ENCODE measurements at regions not wholly inside any gene's neighbourhood (a gene's known extent, or its start where the extent isn't known, plus 50 kb on each side); places are given as distances from the start of the nearest gene placed in this dataset.

DNA sequence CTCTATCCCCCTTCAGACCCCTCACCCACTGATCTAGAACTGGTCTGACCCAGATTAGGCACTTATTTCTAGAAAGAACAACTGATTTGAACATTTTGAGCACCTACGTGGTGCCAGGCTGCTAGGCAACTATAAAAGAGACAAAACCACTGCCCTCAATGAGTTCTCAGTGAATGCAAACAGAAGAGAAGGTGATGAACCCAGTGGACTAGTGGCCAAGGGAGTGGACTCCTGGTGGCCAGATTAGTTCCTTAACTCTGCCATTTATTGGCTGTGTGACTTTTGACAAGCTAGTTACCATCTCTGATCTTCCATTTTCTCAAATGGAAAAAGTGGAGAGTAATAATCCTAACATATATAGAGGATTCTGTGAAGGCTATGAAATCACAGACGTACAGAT lies 259.1 kb upstream of the SALL1 start:
- Histone ChIP-seq H3K9me3 (no peaks in the 10 kb centered on the region), H3K27ac (no peak overlapping the region), H3K4me3 (no peak overlapping the region), H3K4me1 (no peaks in the 10 kb centered on the region), H3K36me3 (no peaks in the 10 kb centered on the region), H3K27me3 (peaks cover 0 to 11% of the 10 kb centered on the region in 2 donors)
- no peak for DNase-seq (ENCODE audit: low spot score in 2 of 2)
- TF ChIP-seq POLR2A (IDR thresholded peaks at IDR 0.05) (no peak), POLR2AphosphoS5 (IDR thresholded peaks at IDR 0.05) (no peak)
- TF ChIP-seq, protein P1, sequence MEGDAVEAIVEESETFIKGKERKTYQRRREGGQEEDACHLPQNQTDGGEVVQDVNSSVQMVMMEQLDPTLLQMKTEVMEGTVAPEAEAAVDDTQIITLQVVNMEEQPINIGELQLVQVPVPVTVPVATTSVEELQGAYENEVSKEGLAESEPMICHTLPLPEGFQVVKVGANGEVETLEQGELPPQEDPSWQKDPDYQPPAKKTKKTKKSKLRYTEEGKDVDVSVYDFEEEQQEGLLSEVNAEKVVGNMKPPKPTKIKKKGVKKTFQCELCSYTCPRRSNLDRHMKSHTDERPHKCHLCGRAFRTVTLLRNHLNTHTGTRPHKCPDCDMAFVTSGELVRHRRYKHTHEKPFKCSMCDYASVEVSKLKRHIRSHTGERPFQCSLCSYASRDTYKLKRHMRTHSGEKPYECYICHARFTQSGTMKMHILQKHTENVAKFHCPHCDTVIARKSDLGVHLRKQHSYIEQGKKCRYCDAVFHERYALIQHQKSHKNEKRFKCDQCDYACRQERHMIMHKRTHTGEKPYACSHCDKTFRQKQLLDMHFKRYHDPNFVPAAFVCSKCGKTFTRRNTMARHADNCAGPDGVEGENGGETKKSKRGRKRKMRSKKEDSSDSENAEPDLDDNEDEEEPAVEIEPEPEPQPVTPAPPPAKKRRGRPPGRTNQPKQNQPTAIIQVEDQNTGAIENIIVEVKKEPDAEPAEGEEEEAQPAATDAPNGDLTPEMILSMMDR (IDR thresholded peaks at IDR 0.05), result no peak
- intact Hi-C loops (cut with DNase I; ENCODE audit: low total_unique reads), result no loop called here

DNA sequence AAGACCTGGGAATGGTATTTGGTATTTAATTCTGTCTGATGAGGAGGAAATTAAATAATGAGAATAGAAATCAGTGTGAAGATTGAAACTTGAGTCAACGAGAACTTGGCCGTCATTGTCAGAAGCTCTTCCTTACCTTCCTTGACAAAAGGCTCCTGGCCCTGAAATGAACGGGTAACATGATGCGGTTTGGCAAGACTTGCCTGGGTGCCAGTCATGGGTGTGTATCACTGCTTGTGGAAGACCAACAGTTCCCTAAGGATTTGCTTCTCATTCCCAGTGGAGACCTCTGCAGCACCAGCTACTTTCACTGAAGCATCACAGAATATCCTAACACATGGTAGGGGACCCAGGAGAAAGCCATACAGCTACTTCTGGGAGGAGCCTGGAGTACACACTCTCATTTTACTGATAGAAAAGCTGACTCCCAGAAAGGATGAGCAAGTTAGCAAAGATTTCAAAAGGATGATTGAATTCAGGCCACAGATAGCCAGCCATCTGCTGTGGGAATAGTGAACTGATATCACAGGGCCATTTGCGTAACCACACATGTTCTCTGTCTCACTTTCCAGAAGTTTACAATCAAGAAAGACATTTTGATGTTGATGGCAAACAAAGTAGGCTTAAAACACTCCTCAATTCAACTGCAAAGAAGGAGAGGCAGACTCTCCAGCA lies 258.1 kb upstream of the SALL1 start:
- Histone ChIP-seq H3K27ac (no peak overlapping the region), H3K4me1 (no peaks in the 10 kb centered on the region), H3K9me3 (no peaks in the 10 kb centered on the region), H3K36me3 (no peaks in the 10 kb centered on the region), H3K4me3 (no peak overlapping the region), H3K27me3 (peaks cover 0 to 7% of the 10 kb centered on the region in 2 donors)
- DNase-seq (ENCODE audit: low spot score in 2 of 2), result no peak
- no peak for TF ChIP-seq POLR2A (IDR thresholded peaks at IDR 0.05)
- TF ChIP-seq, protein P1 (IDR thresholded peaks at IDR 0.05), result no peak
- TF ChIP-seq POLR2AphosphoS5 (IDR thresholded peaks at IDR 0.05), result no peak
- intact Hi-C loops (cut with DNase I; ENCODE audit: low total_unique reads), result no loop called here

DNA sequence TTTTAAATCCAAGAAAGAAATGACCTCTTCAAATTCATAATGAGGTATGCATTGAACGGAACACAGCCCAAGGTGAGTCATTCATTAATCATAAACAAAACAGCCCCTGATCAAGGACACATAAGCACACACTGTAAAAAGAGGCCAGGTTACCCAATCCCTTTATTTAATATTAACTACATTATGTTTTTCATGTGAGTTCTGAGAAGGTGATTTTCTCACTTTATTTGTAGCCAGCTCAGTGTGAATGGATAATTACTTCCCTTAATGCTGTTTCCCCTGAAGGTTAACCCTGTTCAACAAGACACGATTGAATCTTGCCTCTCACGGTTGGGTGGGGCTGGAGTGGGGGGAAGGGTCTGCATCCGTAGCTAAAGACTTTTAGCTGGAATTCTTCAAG lies 257.3 kb upstream of the SALL1 start:
- Histone ChIP-seq H3K36me3 (no peaks in the 10 kb centered on the region), H3K27ac (no peak overlapping the region), H3K27me3 (peaks cover 0 to 7% of the 10 kb centered on the region in 2 donors), H3K4me3 (no peak overlapping the region), H3K9me3 (no peaks in the 10 kb centered on the region), H3K4me1 (no peaks in the 10 kb centered on the region)
- no peak for DNase-seq (ENCODE audit: low spot score in 2 of 2)
- intact Hi-C loops (cut with DNase I; ENCODE audit: low total_unique reads), result no loop called here
- no peak for TF ChIP-seq POLR2A (IDR thresholded peaks at IDR 0.05)
- TF ChIP-seq, protein P1 (IDR thresholded peaks at IDR 0.05), result no peak

DNA sequence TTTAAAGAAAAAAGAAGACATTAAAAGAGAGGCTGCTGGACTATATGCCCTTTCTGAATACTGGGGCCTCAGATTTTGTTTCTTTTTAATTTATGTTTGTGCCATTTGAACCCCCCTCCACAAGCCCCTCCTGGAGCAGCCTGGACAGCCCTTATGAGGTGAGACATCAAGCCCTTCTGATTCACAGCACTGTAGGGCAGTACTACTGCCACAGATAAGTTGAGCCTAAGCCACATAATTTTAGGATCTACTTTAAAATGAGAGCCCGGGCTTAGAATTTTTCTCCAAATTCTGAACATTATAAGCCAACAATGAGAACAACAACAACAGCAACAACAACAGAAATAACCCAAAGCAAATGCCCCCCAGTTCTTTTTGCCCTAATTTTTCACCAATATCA lies 256.9 kb upstream of the SALL1 start:
- no peaks in the 10 kb centered on the region for H3K4me1 ChIP-seq
- H3K27ac ChIP-seq, result no peak overlapping the region
- DNase-seq (ENCODE audit: low spot score in 2 of 2), result no peak
- no peaks in the 10 kb centered on the region for H3K9me3 ChIP-seq
- no peaks in the 10 kb centered on the region for H3K36me3 ChIP-seq
- TF ChIP-seq POLR2A (IDR thresholded peaks at IDR 0.05), result no peak
- no peak for TF ChIP-seq POLR2AphosphoS5 (IDR thresholded peaks at IDR 0.05)
- TF ChIP-seq, protein P1 (IDR thresholded peaks at IDR 0.05), result no peak
- no peak overlapping the region for H3K4me3 ChIP-seq
- intact Hi-C loops (cut with DNase I; ENCODE audit: low total_unique reads), result no loop called here
- H3K27me3 ChIP-seq, result peaks cover 0 to 7% of the 10 kb centered on the region in 2 donors

DNA sequence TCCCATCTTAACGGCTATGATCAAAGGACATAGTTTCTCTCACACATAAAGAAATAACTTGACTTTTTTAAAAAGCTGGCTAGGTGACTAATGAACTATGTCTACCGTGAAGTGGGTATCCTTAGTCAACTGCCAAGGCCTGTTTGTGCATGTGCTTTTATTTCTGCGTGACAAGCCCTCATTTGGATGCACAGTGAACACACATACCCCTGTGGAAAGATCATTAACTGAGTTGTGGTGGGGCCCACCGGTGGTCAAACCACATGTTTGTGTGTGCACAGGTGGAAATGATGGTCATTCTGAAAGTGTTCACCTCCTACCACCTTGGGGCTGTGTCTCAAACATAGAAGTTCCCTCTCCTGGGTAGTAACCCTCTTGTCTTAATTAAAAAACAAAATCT lies 256.1 kb upstream of the SALL1 start:
- Histone ChIP-seq H3K4me1 (no peaks in the 10 kb centered on the region), H3K9me3 (no peaks in the 10 kb centered on the region), H3K27me3 (peaks cover 0 to 4% of the 10 kb centered on the region in 2 donors), H3K27ac (no peak overlapping the region), H3K36me3 (no peaks in the 10 kb centered on the region), H3K4me3 (no peak overlapping the region)
- DNase-seq (ENCODE audit: low spot score in 2 of 2), result no peak
- intact Hi-C loops (cut with DNase I; ENCODE audit: low total_unique reads), result no loop called here
- TF ChIP-seq POLR2A (IDR thresholded peaks at IDR 0.05), result no peak
- TF ChIP-seq POLR2AphosphoS5 (IDR thresholded peaks at IDR 0.05), result no peak
- TF ChIP-seq, protein P1 (IDR thresholded peaks at IDR 0.05), result no peak

Data from breast epithelium (tissue), 4 donors.